GDM1 (cell line): ENCODE measurements at regions not wholly inside any gene's neighbourhood (a gene's known extent, or its start where the extent isn't known, plus 50 kb on each side); places are given as distances from the start of the nearest gene placed in this dataset.

Experiments used
- DNase-seq: peaks from one replicate; lab custom pipeline; 2025; lab: John Stamatoyannopoulos, UW

DNA sequence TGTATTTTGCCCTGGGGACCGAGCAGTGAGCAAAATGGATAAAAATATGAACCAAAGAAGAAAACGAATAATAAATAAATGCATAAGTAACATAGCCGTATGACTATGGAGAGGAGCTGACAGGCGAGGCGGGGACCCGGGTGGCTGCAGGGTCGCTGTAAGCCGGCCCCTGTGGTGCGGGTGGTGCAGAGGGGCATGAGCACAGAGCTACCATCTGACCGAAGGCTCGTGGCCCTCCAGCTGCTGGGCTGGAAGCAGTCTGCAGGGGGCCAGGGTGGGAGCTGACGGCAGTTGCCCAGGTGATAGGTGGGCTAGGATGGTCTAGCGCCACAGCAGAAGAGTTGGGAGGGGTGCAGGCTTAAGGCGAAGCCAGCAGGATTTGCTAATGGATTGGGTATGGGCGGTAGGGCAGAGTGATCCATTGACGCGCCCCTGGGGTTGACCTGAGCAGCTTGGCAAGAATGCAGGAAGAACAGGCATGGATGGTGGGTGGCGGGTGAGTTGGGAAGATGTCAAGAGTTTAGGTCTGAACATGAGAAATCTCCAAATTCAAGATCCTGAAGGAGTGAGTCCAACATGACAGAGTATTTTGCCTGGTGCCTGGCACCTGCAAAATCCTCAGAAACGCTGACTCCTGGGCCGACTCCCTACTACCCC, 228.0 kb downstream of the FOXL1 start:
- no peak for DNase-seq

DNA sequence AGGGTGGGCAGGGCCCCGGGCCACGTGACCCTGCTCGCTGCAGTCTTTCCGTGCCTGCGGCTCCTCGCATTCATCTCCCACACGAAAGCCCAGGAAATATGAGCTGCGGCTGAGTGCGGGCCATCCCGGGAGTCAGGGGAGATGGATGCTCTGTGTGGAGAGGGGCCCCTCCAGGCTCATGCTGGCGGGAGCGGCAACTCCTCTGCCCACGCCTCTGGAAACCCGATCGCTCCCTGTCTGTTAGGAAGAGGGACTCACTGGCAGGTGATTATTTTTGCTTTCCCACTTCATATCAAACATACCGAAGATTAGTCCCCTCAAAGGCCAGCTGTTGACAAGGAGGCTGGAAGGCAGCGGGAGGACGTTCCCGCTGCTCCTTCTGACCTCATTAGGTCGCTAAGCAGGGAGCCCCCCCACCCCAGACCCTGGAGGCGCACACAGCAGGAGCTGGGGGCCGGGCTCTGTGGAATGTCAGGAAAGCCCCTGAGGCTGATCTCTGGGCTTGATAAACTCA, 228.5 kb downstream of the FOXL1 start:
- no peak for DNase-seq

DNA sequence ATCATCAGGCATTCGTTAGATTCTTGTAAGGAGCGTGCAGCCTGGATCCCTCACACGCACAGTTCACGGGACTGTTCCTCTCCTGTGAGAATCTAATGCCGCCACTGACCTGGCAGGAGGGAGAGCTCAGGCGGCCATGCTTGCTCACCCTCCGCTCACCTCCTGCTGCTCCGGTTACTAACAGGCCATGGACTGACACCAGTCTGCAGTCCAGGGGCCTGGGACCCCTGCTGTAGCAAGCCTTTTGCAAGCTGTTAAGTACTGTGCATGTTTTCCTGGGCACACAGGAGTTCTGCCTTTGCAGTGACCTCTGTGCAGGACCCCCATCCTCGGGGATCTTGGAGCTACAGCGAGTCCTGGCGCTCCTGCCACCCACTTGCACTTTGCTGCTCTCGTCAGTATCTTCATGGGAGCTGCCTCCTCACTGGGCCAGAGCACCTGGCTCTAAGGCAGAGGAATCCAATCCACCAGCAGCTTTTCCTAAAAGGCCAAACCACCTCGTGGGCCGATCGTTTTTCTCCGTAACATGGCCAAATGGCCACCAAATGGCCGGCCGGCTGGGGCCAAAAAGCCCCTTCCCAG, 230.6 kb downstream of the FOXL1 start:
- DNase-seq, result no peak

DNA sequence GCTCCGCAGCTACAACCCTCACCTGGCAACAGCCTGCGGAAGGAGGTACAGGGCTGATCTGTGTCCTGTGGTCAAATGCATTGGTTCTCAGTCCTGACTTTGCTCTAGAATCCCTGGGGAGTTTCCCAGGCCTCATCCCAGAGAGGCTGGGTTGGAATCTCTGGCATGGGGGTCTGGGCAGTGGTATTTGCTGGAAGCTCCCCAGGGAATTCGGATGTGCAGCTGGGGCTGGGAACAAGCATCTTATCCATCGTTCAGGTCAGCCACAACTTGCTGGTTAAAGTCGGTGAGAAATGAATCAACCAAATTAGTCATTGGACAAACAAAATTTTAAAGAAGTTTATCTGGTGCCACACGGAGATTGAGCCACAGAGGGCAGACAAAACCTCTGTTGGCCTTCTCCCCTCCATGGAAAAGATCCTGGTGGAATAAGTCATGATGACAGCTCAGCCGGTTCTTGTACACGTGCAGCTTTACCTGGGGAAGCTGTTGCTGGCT, 231.2 kb downstream of the FOXL1 start:
- no peak for DNase-seq

DNA sequence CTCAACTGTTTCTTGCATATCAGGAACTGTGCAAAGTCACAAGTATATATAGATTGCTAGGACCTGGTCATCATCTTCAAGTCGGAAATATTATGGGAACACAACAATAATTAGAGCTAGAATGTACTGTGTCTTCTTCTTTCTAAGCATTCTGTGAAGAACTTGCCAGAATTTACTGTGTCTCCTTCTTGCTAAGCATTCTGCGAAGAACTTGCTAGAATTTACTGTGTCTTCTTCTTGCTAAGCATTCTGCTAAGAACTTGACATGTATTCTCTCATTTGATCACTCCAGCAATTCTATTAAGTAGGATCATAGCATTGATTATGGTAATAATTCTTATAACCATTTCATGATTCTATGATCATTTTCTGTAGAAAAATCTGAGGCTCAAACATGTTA, 231.7 kb downstream of the FOXL1 start:
- no peak for DNase-seq

DNA sequence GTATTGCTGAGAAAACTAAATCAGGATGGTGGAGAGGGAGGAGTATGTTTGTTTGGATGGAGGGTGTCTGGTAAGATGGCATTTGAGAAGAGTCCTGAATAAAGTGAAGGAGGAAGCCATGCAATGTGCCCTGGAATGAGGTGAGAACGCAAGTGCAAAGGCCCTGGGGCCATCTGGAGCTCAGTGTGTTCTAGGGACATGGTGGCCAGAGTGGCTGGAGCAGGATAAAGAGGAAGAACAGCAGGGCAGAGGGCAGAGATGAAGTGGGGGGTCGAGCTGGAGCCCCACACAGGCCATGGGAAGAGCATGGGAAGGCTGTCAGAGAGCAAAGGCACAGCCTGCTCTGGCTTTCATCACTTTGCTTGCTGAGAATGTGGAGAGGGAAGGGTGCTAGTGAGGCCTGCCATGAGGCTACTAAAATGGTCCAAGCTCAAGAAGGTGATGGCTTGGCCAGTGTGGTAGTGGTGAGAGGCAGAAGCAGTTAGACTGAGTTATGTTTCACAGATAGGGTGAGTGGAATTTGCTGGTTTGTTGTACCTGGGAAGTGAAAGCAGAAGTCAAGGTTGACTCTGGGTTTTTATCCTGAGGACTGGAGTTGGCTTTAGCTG, 234.1 kb downstream of the FOXL1 start:
- no peak for DNase-seq

DNA sequence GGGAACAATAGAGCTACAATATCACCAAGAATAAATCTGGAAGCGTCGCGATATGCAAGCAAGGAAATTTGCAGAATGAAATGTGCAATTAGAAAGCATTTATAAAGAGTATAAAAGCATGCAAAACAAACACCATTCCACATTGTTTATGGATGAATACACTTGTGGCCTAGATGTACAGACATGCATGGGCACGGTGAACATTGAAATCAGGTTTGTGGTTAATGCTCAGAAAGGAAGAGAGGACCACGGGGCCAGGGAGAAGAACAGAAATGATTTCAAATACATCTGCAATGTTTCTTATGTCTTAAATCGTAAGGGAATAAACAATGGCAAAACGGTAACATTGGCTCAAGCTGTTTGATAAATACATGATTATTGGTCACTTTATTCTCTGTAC, 235.9 kb downstream of the FOXL1 start:
- DNase-seq, result no peak

DNA sequence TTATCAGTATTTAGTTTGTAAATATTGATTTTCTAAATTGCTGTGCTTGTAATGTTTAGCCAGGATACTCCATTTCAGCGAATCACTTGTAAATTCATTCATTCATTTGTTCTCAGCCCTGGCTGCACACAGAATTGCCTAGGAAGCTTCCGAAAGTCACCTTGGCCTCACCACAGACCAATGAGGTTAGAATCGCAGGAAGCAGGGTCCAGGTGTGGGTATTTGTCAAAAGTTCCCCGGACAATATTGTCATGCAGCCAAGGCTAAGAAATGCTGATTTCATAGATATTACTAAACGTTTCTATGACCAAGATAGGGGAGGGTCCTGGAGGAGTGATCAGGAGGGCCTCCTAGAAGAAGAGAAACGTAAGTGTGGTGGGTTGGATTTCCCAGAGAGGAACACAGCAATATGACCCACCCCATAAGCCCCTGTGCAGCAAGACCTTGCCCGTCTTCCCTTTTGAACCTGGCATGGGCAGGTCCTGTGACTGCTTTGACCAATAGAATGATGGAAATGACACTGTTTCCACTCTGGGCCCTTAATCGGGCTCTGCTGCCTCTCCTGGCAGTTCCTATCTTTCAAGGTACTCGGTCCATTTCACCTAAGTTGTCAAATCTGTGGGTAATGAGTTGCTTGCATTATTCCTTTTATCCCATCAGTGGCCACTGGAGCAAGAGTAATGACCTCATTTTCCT, 238.7 kb downstream of the FOXL1 start:
- no peak for DNase-seq

DNA sequence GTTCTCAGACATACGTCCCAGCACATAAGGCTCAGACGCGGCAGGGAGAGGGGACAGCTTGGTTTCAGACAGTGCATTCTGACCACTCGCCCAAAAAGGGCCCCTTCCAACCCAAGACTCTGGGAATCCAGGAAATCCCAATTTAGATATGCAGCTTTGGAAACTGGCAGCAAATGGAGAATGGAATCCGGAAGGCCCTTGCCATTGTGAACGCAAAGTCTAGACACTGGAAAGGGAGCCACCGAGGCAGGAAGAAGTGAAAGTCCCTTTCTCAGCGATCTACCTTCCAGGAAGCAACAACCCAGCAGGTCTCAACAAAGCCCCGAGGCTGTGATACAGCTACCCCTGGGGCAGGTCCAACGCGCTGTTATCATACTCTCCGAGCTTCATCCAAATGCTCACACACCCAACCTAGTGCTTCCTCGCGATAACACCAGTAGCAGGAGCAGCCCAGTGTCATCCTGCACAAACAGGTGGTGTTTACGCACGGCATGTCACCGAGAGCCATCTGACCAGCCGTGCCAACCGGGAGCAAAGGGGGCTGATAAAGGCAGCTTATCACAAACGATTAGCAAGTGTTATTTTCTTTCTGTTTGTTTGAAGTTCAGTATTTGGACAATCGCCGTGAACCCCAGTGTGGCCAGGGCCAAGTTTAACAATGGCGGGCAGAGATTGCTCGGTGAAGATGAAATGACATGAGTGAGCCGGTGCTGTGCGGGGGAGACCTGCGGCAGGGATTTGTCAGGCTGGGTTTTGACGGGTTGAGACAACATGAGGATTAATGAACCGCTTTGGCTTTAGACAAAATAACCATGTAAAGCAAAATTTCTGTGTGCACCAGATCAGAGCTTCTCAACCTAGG, 240.6 kb downstream of the FOXL1 start:
- DNase-seq, result no peak

DNA sequence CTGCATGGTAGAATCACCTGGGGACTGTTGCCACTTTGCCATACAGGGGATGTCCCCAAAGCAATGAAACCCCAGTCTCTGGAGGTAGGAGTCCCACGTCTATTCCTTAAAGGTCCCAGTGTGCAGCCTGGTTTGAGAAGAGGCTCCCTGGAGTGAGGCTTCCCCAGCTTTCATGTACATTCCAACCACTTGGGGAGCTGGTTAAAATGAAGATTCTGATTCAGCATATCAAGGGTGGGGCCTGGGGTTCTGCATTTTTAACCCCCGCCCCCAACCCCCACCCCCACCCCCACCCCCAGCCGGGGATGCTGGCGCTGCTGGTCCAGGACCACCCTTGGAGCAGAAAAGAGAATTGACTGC, 241.2 kb downstream of the FOXL1 start:
- no peak for DNase-seq

DNA sequence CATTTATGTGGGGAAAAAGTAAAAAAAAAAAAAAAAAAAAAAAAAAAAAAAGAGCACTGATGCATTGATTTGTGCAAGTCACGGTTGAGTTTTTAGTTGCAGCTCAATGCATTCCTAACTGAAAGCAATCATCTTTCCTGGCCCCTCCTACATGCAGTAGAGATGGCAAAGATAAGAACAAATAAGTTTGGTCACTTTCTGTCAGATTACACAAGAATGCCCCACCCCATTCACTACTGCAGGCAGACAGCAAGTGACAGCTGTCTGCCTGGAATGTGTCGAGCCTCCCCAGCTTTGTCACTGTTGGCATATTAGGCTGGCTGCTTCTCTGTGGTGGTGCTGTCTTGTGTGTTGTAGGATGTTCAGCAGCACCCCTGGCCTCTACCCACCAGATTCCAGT, 243.5 kb downstream of the FOXL1 start:
- DNase-seq, result no peak

DNA sequence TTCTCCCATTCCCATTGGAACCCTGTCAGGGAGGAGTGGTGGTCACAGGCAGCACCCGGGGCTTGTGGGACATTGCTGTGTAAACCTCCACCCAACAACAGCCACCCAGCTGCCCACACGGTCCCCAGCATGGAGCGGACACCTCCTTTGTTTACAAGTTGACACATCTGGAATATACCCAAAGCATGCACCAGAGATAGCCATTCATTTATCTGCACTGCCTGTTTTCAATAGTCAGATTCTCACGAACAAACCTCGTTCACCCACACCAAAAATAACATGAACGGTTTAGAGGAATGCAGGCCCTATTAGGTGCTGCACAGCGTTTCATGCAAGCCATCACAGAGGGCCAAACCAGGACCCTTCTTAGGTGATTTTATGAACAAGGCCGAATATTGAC, 244.8 kb downstream of the FOXL1 start:
- DNase-seq, result no peak

DNA sequence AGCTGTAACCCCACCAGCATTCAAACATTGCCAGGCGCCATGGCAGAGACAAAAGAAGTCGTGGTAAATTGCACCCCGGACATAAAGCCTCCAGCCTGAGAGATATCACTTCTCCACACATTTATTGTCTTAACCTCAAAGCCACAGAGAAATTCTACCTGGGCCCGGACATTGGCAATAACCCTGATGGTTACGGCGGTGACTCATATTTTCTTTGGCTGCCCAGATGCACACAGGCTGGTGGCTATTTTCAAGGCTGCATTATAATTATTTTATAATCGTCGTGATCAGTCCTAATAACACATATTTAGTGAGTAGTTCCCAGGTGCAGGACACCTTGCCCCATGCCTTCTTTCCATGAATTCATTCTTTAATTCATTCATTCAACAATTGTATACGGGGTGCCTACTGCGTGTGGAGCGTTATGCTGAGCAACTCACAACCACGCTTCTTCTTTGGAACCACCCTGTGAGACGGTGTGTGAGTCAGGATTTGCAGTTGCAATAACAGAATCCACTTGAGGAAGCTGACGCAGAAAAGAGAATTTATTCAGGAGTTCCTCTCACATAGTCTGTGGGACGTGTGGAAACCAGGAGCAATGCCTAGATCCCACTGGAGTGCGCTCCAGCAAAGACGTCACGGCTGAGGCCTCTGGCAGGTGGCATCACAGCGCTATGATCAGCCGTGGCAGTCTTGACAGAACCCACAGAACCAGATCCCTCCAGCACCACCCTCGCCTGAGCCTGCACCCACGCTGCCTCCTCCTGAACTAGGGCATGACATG, 245.7 kb downstream of the FOXL1 start:
- DNase-seq, result no peak

DNA sequence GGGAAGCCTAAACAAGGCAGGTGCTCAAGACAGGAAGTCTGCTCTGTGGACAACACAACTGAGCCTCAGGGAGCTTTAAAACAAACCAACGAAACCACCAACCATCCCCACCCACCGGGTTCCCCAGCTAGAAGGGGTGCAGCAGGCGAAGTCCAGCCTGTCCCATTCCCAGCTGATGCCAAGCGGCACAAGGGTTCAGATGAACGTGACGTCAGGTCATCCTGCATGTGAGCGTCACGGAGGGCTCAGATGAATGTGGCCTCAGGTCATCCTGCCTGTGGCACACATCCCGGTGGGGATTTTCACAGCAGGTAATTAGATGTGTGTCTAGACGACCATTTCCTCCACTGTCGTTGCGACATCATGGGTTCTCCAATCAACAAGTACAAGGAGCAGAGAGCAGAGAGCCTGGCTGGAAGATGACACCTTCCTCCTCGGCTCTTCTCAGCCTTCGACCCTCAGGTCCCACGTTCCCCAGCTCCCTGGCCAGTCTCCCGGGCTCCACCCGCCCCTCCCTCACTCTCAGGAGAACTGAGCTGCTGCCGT, 246.5 kb downstream of the FOXL1 start:
- no peak for DNase-seq

DNA sequence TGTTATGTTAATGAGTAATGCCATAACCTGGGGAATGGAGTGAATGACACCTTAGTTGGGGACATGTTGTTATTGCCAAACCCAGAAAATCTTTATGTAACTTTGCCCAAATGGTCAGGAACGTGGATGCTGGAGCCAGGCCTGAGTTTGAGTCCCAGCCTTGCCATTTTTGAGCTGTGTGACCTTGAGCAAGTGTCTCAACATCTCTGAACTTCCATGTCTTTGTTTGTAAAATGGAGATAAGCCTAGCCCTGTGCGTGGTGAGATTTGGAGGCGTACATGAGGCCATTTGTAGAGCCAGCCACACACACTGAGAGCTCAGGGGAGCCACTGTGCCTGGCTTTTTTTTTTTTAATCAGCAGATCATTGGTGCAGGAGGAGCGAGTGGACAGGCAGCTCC, 247.3 kb downstream of the FOXL1 start:
- DNase-seq, result no peak

DNA sequence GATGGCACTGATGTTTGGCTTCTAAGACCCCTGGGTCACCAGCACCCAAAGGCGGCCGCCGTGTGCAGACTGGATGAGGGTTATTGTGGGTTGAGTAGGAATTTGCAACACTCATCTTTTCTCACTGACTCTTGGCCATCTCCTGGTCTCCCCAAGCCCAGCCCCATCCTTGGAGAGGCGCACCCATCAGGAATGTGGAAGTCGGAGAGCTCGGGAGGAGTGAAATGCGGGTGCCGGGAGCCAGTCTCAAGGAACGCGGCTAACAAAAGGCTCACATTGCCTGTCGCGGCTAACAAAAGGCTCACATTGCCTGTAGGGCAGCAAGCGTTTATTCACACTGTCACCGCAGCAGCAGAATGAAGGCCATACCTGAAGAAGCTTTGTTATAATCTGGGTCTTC, 248.6 kb downstream of the FOXL1 start:
- no peak for DNase-seq

DNA sequence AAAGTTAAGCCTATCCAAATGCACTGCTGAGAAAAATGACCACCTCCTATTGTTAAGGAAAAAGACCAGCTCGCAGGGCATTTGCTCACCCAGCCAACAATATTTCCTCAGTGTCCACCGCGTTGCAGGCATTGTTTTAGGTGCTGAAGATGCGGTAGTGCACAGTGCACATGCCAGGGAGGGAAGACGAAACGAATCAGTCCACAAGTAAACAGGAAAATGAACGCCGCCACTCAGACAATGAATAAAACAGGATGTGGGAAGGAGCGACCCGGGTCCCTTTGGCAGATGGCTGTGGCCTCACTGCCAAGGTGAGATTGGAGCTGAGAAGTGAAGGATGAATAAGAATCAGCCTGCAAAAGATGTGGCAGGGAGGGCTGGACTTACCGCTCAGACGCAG, 249.2 kb downstream of the FOXL1 start:
- DNase-seq, result no peak

DNA sequence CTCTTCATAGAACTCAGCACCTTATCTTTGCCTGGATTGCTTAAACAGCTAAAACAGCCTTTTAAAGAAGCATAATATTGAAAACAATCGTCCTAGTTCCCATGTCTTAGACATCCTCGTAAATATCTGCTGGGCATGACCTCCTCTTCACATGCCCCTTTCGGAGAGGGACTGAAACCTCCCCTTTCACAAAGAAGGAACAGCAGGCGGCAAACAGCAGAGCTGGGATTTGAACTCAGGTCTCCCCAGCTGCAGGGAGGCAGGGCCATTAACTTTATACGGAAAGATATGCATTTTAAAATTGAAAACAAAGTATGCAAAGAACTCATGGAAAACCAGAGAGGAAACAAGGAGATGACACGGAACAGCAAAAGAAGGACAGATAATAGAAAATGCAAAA, 249.9 kb downstream of the FOXL1 start:
- no peak for DNase-seq

DNA sequence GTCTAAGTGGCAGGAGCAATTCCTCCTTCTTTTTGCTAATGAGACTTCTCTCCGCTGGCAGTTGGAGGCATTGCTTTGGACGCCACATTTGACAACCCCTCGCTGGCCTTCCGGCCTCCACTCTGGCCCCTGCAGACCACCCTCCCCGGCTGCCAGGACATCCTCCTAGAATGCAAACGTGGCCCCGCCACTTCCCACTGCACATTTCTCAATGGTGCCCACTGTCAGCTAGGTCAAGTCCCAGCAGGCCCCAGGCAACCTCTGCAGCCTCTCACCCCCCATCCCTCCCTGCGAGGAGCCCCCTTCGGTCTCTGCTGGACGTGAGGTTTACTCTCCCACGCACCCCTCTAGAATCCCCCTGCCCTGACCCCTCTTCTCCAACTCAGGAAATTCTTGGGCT, 250.3 kb downstream of the FOXL1 start:
- DNase-seq, result no peak

DNA sequence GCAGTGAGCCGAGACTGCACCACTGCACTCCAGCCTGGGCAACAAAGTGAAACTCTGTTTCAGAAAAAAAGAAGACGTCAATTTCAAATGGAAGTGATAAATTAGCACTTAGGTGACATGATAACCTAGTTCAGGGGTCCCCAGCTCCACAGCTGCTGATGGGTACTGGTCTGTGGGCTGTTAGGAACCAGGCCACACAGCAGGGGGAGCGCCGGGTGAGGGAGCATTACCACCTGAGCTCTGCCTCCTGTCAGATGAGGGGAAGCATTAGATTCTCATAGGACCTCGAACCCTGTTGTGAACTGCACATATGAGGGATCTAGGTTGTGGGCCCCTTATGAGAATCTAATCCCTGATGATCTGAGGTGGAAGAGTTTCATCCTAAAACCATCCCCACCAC, 253.0 kb downstream of the FOXL1 start:
- no peak for DNase-seq

DNA sequence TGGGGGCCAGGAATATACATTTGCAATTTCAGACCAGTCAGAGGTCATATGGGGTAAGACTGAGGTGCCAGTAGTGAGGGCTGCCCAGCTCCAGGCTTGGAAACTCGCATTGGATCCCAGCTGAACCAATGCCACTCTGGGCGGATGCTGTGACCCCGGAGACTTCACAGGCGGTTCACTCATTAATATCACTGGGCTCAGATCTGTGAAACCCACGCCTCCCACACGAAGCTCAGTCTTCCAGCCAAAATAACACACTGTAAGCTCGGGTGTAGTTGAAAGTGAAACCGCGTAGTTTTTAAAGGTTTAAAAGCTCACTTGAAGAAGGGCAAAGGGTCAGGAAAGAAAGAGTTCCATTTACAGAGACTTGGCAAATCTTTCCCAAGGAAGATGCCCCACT, 254.8 kb downstream of the FOXL1 start:
- no peak for DNase-seq
